ENCODE measurements at regions not wholly inside any gene's neighbourhood (a gene's known extent, or its start where the extent isn't known, plus 50 kb on each side); places are given as distances from the start of the nearest gene placed in this dataset.

DNA sequence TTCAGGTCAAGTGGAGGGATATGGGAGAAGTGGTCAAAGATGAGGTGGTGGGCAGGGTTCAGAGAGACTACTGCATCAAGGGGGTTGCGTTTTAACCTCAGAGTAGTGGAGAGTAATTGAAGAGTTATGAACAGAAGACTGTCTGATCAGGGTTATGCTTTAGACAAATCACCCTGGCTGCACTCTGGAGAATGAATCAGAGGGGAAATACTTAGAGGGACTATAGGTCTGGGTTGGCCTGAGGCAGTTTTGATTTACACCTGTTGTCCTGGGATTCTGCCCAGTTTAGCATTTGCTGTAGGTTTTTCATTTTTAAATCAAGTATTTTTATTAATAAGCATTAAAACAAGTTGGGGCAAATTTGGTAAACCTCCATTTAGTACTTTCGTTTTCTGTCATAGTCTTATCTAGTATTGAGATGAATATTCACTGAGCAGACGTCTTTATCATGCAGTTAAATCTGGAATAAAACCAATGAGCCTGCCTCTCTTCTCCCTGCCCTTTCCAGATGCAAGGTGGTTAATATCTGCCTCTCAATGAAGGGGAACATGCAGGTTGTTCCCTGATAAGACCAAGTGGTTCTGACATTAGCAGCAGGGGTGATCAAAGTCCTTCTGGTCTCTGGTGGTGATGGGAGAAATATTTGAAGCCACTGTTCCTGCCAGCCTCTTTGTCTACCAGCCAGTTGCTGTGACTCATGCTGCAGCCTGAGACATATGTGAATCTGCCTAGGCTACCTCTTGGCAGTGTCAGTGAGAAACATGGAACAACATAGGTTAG, 116.0 kb upstream of the RPS6KA3 start (continued):
- TF ChIP-seq, protein P1, sequence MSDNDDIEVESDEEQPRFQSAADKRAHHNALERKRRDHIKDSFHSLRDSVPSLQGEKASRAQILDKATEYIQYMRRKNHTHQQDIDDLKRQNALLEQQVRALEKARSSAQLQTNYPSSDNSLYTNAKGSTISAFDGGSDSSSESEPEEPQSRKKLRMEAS (IDR thresholded peaks at IDR 0.05; ENCODE audit: low read depth) = no peak

DNA sequence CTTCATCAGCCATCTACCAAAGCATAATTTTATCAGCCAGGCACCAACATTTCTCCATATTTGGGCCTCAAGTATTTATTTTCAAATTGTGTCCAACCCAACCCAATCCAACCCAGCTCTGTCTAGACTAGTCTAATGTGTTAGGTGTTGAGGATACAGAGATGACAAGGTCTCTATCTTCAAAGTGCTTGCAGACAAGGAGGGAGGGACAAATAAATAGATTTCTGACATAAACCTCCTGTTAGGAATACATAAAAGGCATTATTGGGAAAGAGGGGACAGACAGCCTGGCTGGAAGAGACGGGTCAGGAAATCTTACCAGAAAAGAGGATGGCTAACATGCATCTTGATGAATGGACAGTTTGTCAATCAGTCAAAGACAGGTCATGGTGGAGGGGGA, 115.4 kb upstream of the RPS6KA3 start:
- 50% methylated on average over 1 of the region's 1 CpG for WGBS (ENCODE audit: low lambda C conversion rate)
- no peaks in the 10 kb centered on the region for H3K9me3 ChIP-seq
- POLR2A ChIA-PET = no interaction called here

DNA sequence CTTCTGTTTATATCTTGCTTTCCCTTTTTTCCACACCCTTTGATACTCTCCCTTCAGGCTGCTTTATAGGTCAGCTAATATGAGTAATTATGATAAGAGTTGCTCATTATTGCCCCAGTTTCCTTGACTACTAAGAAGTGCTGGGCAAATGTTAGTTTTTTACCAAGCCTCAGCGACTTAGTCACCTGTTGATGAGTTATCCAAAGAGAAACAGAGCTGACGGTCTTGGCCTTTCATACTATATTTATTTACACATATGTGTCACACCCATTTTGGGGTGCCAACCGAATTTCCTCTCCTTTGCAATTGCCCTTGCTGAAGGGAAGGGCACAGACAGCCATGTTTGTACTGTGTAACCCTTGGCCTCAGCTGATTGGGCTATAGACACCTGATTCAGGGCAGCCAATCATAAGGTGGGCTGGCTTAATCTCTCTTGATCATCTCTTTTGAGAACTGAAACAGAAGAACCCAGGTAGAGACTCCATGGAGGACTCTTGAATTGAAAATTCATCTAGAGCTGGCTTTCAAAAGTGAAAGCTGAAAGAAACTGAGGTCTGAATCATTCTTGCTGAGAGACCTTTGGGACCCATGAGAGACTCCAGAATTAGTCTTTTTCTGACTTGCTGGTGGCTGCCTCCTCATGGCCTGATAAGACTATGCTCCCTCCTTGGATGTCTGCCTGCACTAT, 111.7 kb upstream of the RPS6KA3 start:
- H3K36me3 ChIP-seq (replicated peaks in 1 of 2; ENCODE audit: control insufficient read depth in 1 of 2, insufficient read depth in 2 of 2, low read length in 1 of 2) = no peaks in the 10 kb centered on the region
- CTCF ChIA-PET = no interaction called here
- no peak overlapping the region for H3K4me2 ChIP-seq
- no peak for TF ChIP-seq RXRA (IDR thresholded peaks at IDR 0.05; ENCODE audit: borderline replicate concordance, low read depth)
- TF ChIP-seq EZH2phosphoT487 (IDR thresholded peaks at IDR 0.05; ENCODE audit: borderline replicate concordance, low read depth) = no peak
- TF ChIP-seq CHD2 (IDR thresholded peaks at IDR 0.05; ENCODE audit: low read length, partially characterized antibody) = no peak
- TF ChIP-seq, protein P2, sequence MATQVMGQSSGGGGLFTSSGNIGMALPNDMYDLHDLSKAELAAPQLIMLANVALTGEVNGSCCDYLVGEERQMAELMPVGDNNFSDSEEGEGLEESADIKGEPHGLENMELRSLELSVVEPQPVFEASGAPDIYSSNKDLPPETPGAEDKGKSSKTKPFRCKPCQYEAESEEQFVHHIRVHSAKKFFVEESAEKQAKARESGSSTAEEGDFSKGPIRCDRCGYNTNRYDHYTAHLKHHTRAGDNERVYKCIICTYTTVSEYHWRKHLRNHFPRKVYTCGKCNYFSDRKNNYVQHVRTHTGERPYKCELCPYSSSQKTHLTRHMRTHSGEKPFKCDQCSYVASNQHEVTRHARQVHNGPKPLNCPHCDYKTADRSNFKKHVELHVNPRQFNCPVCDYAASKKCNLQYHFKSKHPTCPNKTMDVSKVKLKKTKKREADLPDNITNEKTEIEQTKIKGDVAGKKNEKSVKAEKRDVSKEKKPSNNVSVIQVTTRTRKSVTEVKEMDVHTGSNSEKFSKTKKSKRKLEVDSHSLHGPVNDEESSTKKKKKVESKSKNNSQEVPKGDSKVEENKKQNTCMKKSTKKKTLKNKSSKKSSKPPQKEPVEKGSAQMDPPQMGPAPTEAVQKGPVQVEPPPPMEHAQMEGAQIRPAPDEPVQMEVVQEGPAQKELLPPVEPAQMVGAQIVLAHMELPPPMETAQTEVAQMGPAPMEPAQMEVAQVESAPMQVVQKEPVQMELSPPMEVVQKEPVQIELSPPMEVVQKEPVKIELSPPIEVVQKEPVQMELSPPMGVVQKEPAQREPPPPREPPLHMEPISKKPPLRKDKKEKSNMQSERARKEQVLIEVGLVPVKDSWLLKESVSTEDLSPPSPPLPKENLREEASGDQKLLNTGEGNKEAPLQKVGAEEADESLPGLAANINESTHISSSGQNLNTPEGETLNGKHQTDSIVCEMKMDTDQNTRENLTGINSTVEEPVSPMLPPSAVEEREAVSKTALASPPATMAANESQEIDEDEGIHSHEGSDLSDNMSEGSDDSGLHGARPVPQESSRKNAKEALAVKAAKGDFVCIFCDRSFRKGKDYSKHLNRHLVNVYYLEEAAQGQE (IDR thresholded peaks at IDR 0.05; ENCODE audit: low read depth, low read length) = no peak
- TF ChIP-seq RFX5 (IDR thresholded peaks at IDR 0.05; ENCODE audit: low read length) = no peak
- no peak for TF ChIP-seq TAF1 (IDR thresholded peaks at IDR 0.05; ENCODE audit: borderline replicate concordance, low read depth, low read length)
- TF ChIP-seq GABPA (IDR thresholded peaks at IDR 0.05; ENCODE audit: low read depth) = no peak
- TF ChIP-seq, protein P3, sequence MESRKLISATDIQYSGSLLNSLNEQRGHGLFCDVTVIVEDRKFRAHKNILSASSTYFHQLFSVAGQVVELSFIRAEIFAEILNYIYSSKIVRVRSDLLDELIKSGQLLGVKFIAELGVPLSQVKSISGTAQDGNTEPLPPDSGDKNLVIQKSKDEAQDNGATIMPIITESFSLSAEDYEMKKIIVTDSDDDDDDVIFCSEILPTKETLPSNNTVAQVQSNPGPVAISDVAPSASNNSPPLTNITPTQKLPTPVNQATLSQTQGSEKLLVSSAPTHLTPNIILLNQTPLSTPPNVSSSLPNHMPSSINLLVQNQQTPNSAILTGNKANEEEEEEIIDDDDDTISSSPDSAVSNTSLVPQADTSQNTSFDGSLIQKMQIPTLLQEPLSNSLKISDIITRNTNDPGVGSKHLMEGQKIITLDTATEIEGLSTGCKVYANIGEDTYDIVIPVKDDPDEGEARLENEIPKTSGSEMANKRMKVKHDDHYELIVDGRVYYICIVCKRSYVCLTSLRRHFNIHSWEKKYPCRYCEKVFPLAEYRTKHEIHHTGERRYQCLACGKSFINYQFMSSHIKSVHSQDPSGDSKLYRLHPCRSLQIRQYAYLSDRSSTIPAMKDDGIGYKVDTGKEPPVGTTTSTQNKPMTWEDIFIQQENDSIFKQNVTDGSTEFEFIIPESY (IDR thresholded peaks at IDR 0.05; ENCODE audit: borderline replicate concordance, low read depth) = no peak

More for the DNA sequence above, 115.4 kb upstream of the RPS6KA3 start:
- TF ChIP-seq NFIC (IDR thresholded peaks at IDR 0.05; ENCODE audit: borderline replicate concordance) = no peak
- no peak for TF ChIP-seq RXRA (IDR thresholded peaks at IDR 0.05; ENCODE audit: borderline replicate concordance, low read depth)
- TF ChIP-seq TAF1 (IDR thresholded peaks at IDR 0.05; ENCODE audit: borderline replicate concordance, low read depth, low read length) = no peak
- TF ChIP-seq JUND (IDR thresholded peaks at IDR 0.05) = no peak
- TF ChIP-seq POLR2AphosphoS5 (IDR thresholded peaks at IDR 0.05; ENCODE audit: low read depth, low read length) = no peak
- TF ChIP-seq, protein P1 (IDR thresholded peaks at IDR 0.05; ENCODE audit: low read depth) = no peak
- no peak for TF ChIP-seq CHD2 (IDR thresholded peaks at IDR 0.05; ENCODE audit: low read length, partially characterized antibody)
- no peak for TF ChIP-seq SMC3 (IDR thresholded peaks at IDR 0.05; ENCODE audit: low read depth, low read length)
- no peak for TF ChIP-seq RFX5 (IDR thresholded peaks at IDR 0.05; ENCODE audit: low read length)
- no peak for TF ChIP-seq GABPA (IDR thresholded peaks at IDR 0.05; ENCODE audit: low read depth)
- TF ChIP-seq EP300 (IDR thresholded peaks at IDR 0.05; ENCODE audit: borderline replicate concordance in 1 of 2, low read depth in 1 of 2, low read length in 1 of 2) = no peak
- TF ChIP-seq TEAD4 (IDR thresholded peaks at IDR 0.05; ENCODE audit: borderline replicate concordance, insufficient read depth) = no peak
- no peak for TF ChIP-seq TCF12 (IDR thresholded peaks at IDR 0.05)
- TF ChIP-seq, protein P4, sequence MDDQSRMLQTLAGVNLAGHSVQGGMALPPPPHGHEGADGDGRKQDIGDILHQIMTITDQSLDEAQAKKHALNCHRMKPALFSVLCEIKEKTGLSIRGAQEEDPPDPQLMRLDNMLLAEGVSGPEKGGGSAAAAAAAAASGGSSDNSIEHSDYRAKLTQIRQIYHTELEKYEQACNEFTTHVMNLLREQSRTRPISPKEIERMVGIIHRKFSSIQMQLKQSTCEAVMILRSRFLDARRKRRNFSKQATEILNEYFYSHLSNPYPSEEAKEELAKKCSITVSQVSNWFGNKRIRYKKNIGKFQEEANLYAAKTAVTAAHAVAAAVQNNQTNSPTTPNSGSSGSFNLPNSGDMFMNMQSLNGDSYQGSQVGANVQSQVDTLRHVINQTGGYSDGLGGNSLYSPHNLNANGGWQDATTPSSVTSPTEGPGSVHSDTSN (IDR thresholded peaks at IDR 0.05) = no peak
- TF ChIP-seq SIN3A (IDR thresholded peaks at IDR 0.05; ENCODE audit: borderline replicate concordance, low read depth, low read length) = no peak
- H3K9me2 ChIP-seq = no peaks in the 10 kb centered on the region
- no peaks in the 10 kb centered on the region for H3K79me2 ChIP-seq (ENCODE audit: insufficient read depth)
- no peaks in the 10 kb centered on the region for H3K27me3 ChIP-seq (ENCODE audit: insufficient read depth)
- CTCF ChIA-PET = no interaction called here
- no peak overlapping the region for H3K4me3 ChIP-seq (ENCODE audit: low read depth in 2 of 2, low read length in 1 of 2)
- H2AFZ ChIP-seq (ENCODE audit: low read depth) = no peak overlapping the region
- no peaks in the 10 kb centered on the region for H3K36me3 ChIP-seq (replicated peaks in 1 of 2; ENCODE audit: control insufficient read depth in 1 of 2, insufficient read depth in 2 of 2, low read length in 1 of 2)
- H3K4me1 ChIP-seq (ENCODE audit: control insufficient read depth in 1 of 2, insufficient read depth in 2 of 2, low read depth in 1 of 2, low read length in 1 of 2) = peaks cover 0 to 7% of the 10 kb centered on the region in 2 experiments; a peak in 1 of 4 replicates
- no peak for DNase-seq
- H4K20me1 ChIP-seq (ENCODE audit: insufficient read depth) = no peaks in the 10 kb centered on the region
- no peak overlapping the region for H3K9ac ChIP-seq
- no peak overlapping the region for H3K27ac ChIP-seq (ENCODE audit: low read depth in 2 of 2, low read length in 1 of 2)
- no peak overlapping the region for H3K4me2 ChIP-seq
- no peaks in the 10 kb centered on the region for H3F3A ChIP-seq (replicated peaks; ENCODE audit: insufficient read depth)

More for the DNA sequence above, 111.7 kb upstream of the RPS6KA3 start:
- POLR2A ChIA-PET = no interaction called here
- Histone ChIP-seq H3K27ac (ENCODE audit: low read depth in 2 of 2, low read length in 1 of 2) (no peak overlapping the region), H3K4me3 (ENCODE audit: low read depth in 2 of 2, low read length in 1 of 2) (no peak overlapping the region), H2AFZ (ENCODE audit: low read depth) (no peak overlapping the region), H3K9ac (no peak overlapping the region), H3F3A (replicated peaks; ENCODE audit: insufficient read depth) (no peaks in the 10 kb centered on the region), H3K4me1 (ENCODE audit: control insufficient read depth in 1 of 2, insufficient read depth in 2 of 2, low read depth in 1 of 2, low read length in 1 of 2) (peaks cover 3 to 5% of the 10 kb centered on the region in 2 experiments; a peak in 3 of 4 replicates), H3K27me3 (ENCODE audit: insufficient read depth) (no peaks in the 10 kb centered on the region), H3K9me2 (no peaks in the 10 kb centered on the region), H3K9me3 (no peaks in the 10 kb centered on the region), H4K20me1 (ENCODE audit: insufficient read depth) (no peaks in the 10 kb centered on the region), H3K79me2 (ENCODE audit: insufficient read depth) (no peaks in the 10 kb centered on the region)
- DNase-seq = no peak
- WGBS (ENCODE audit: low lambda C conversion rate) = 47% methylated on average over 3 of the region's 3 CpGs
